ENCODE measurements at regions not wholly inside any gene's neighbourhood (a gene's known extent, or its start where the extent isn't known, plus 50 kb on each side); places are given as distances from the start of the nearest gene placed in this dataset.

GRCh38 chr14:40894846-40895245 is 711.8 kb upstream of the LRFN5 start:
- no peak overlapping the region for H3K27ac Mint-ChIP-seq
- H3K36me3 Mint-ChIP-seq (ENCODE audit: low read depth), result no peaks in the 10 kb centered on the region
- no peak for ATAC-seq

More at GRCh38 chr14:40894846-40895245, 711.8 kb upstream of the LRFN5 start:
- no peaks in the 10 kb centered on the region for H3K4me1 Mint-ChIP-seq
- H3K27ac ChIP-seq (ENCODE audit: low read depth), result no peak overlapping the region
- no peaks in the 10 kb centered on the region for H3F3A ChIP-seq (replicated peaks; ENCODE audit: low read depth)
- no peaks in the 10 kb centered on the region for H3K4me1 ChIP-seq (ENCODE audit: insufficient read depth)
- no peak overlapping the region for H3K4me2 ChIP-seq
- H2AFZ ChIP-seq, result no peak overlapping the region
- no peaks in the 10 kb centered on the region for H3K79me2 ChIP-seq (replicated peaks; ENCODE audit: insufficient read depth)
- H3K36me3 ChIP-seq (ENCODE audit: insufficient read depth), result no peaks in the 10 kb centered on the region
- peaks cover 5% of the 10 kb centered on the region; the same call in 1 of the 3 replicates for H3K9me3 Mint-ChIP-seq
- no peak for TF ChIP-seq ETS1 (IDR thresholded peaks at IDR 0.05)
- TF ChIP-seq EZH2 (IDR thresholded peaks at IDR 0.05; ENCODE audit: low read depth, unreplicated experiment), result no peak
- TF ChIP-seq STAT1 (IDR thresholded peaks at IDR 0.05; ENCODE audit: unreplicated experiment), result no peak
- TF ChIP-seq CREB1 (CRISPR knock-in tag; IDR thresholded peaks at IDR 0.05; ENCODE audit: low read depth), result no peak
- no peak for TF ChIP-seq ZNF462 (CRISPR knock-in tag; IDR thresholded peaks at IDR 0.05)
- TF ChIP-seq ZNF331 (CRISPR knock-in tag; IDR thresholded peaks at IDR 0.05; ENCODE audit: low read depth), result no peak
- no peak for TF ChIP-seq JUNB (IDR thresholded peaks at IDR 0.05; ENCODE audit: unreplicated experiment)
- TF ChIP-seq NANOG (IDR thresholded peaks at IDR 0.05; ENCODE audit: borderline replicate concordance), result no peak
- no peak for TF ChIP-seq ZNF114 (CRISPR knock-in tag; IDR thresholded peaks at IDR 0.05)
- TF ChIP-seq CTCF (conservative IDR thresholded peaks at IDR 0.05; ENCODE audit: low read depth in 2 of 2), result no peak
- TF ChIP-seq REST (IDR thresholded peaks at IDR 0.05; ENCODE audit: unreplicated experiment), result no peak
- no peak for TF ChIP-seq POLR2AphosphoS5 (IDR thresholded peaks at IDR 0.05; ENCODE audit: low read depth)
- H3K4me3 ChIP-seq, result no peak overlapping the region
- no peaks in the 10 kb centered on the region for H3K9me2 ChIP-seq (ENCODE audit: insufficient read depth)
- no peaks in the 10 kb centered on the region for H3K27me3 ChIP-seq (ENCODE audit: insufficient read depth)
- H3K27me3 Mint-ChIP-seq (ENCODE audit: insufficient read depth, low read depth, poor library complexity), result peaks cover 4% of the 10 kb centered on the region
- H3K4me3 Mint-ChIP-seq, result no peak overlapping the region
- DNase-seq (ENCODE audit: low spot score), result no peak
- H4K20me1 ChIP-seq (replicated peaks; ENCODE audit: insufficient read depth), result no peaks in the 10 kb centered on the region

All from GM23338 (cell line).